ENCODE measurements at regions not wholly inside any gene's neighbourhood (a gene's known extent, or its start where the extent isn't known, plus 50 kb on each side); places are given as distances from the start of the nearest gene placed in this dataset.

DNA sequence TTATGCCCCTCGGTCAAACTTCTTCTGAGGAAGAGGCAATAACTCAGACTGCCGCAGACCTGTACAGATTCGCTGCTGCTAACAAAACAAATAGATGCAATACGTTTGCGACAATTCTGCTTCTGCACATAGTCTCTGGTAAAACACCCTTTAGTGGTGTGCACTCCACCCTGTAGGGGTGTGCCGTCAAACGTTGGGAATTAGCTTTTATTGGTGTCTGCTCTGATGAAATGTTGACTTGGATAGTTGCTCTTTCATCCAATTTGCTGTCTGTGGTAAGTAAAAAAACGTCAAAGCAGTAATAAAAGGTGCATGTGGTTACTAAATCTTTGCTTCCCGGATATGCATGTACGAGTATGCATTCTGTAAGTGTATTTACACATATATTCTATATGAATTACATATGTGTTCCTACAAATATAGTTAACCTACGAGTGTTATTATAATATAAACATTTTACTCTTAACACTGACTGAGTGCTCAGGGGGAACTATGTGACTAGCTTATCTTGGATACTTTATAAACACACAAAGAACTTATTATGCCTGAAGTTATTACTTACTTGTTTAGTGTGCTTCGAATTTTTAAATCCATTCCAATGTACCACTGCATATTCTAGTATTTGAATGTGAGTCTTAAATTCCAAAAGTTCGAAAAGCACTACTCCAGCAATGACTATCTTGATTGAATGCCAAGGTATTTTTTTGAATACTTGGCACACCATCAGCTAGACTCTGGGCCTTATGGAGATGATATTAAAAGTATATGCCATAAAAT is 610.2 kb downstream of the ZEB2 start:
- TF ChIP-seq, protein P1, sequence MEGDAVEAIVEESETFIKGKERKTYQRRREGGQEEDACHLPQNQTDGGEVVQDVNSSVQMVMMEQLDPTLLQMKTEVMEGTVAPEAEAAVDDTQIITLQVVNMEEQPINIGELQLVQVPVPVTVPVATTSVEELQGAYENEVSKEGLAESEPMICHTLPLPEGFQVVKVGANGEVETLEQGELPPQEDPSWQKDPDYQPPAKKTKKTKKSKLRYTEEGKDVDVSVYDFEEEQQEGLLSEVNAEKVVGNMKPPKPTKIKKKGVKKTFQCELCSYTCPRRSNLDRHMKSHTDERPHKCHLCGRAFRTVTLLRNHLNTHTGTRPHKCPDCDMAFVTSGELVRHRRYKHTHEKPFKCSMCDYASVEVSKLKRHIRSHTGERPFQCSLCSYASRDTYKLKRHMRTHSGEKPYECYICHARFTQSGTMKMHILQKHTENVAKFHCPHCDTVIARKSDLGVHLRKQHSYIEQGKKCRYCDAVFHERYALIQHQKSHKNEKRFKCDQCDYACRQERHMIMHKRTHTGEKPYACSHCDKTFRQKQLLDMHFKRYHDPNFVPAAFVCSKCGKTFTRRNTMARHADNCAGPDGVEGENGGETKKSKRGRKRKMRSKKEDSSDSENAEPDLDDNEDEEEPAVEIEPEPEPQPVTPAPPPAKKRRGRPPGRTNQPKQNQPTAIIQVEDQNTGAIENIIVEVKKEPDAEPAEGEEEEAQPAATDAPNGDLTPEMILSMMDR (IDR thresholded peaks at IDR 0.05; ENCODE audit: unreplicated experiment): no peak
- H3K4me3 Mint-ChIP-seq (ENCODE audit: unreplicated experiment): no peak overlapping the region
- H3K9me3 Mint-ChIP-seq (ENCODE audit: unreplicated experiment): no peaks in the 10 kb centered on the region
- H3K27ac Mint-ChIP-seq (ENCODE audit: unreplicated experiment): no peak overlapping the region
- no peaks in the 10 kb centered on the region for H3K4me1 Mint-ChIP-seq (ENCODE audit: unreplicated experiment)
- no peaks in the 10 kb centered on the region for H3K36me3 Mint-ChIP-seq (ENCODE audit: low read depth, unreplicated experiment)
- no peak for DNase-seq (ENCODE audit: low spot score)
- peaks cover 2% of the 10 kb centered on the region for H3K27me3 Mint-ChIP-seq (ENCODE audit: unreplicated experiment)

DNA sequence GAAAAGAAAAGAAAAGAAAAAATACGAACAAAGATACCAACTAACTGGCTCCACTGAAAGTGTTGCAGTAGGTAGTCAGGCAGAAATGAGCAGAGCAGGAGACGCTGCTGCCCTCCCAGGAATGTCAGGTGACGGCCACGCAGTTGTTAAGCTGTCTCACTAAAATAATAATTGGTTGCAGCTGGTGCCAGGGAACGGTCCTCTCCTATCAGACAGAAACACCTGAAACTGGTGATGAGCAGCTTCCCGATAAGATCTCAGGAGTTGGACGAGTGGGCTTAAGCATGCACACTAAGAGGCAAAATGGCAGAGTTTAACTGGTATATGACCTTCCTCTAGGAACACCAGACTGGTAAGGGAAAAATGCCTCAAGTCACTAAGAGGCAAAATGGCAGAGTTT is 611.1 kb downstream of the ZEB2 start:
- Mint-ChIP-seq H3K4me3 (ENCODE audit: unreplicated experiment) (no peak overlapping the region), H3K27ac (ENCODE audit: unreplicated experiment) (no peak overlapping the region), H3K27me3 (ENCODE audit: unreplicated experiment) (peaks cover 2% of the 10 kb centered on the region), H3K36me3 (ENCODE audit: low read depth, unreplicated experiment) (no peaks in the 10 kb centered on the region), H3K4me1 (ENCODE audit: unreplicated experiment) (no peaks in the 10 kb centered on the region), H3K9me3 (ENCODE audit: unreplicated experiment) (no peaks in the 10 kb centered on the region)
- TF ChIP-seq, protein P1 (IDR thresholded peaks at IDR 0.05; ENCODE audit: unreplicated experiment): no peak
- no peak for DNase-seq (ENCODE audit: low spot score)

DNA sequence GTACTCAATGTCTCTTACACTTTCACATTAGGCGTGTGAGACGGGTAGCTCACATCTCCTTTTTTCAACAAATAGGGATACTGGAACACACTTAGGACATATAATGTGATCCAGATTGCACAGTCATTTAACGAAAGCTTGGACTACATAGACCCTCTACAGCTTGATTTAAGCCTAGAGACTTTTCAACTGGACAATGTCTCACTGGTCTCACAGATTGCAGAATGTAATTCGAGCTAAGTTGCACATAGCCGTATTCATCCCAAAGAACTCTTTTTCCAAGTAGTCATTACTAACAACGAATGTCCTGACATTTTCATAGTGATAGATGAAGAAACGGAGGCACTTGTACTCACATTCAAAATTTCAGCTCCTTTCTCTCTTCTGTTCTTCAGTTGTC is 612.1 kb downstream of the ZEB2 start:
- H3K4me3 Mint-ChIP-seq (ENCODE audit: unreplicated experiment): no peak overlapping the region
- H3K4me1 Mint-ChIP-seq (ENCODE audit: unreplicated experiment): no peaks in the 10 kb centered on the region
- no peaks in the 10 kb centered on the region for H3K36me3 Mint-ChIP-seq (ENCODE audit: low read depth, unreplicated experiment)
- no peak for DNase-seq (ENCODE audit: low spot score)
- no peak overlapping the region for H3K27ac Mint-ChIP-seq (ENCODE audit: unreplicated experiment)
- H3K27me3 Mint-ChIP-seq (ENCODE audit: unreplicated experiment): peaks cover 2% of the 10 kb centered on the region
- H3K9me3 Mint-ChIP-seq (ENCODE audit: unreplicated experiment): no peaks in the 10 kb centered on the region
- TF ChIP-seq, protein P1 (IDR thresholded peaks at IDR 0.05; ENCODE audit: unreplicated experiment): no peak

DNA sequence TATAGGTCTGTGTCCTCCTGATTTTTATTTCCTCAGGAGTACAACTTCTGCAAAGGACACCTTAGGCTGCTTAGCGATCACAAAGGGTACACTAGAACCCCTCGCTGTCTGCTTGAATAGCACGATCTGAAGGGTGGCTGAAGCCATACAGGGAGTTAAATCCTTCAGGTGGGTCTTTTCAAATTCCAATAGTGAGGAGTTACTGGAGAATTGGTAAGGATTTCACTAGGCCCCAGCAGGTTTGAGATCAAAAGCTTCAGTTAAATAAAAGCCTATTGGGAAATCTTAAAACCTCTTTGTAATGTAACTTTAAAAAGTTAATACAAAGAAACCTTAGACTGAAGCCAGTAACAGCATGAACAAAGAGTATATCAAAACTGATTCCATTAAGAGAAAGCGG is 613.1 kb downstream of the ZEB2 start:
- TF ChIP-seq, protein P1 (IDR thresholded peaks at IDR 0.05; ENCODE audit: unreplicated experiment): no peak
- H3K27me3 Mint-ChIP-seq (ENCODE audit: unreplicated experiment): peaks cover 2% of the 10 kb centered on the region
- H3K4me3 Mint-ChIP-seq (ENCODE audit: unreplicated experiment): no peak overlapping the region
- H3K4me1 Mint-ChIP-seq (ENCODE audit: unreplicated experiment): no peaks in the 10 kb centered on the region
- DNase-seq (ENCODE audit: low spot score): no peak
- no peaks in the 10 kb centered on the region for H3K9me3 Mint-ChIP-seq (ENCODE audit: unreplicated experiment)
- H3K27ac Mint-ChIP-seq (ENCODE audit: unreplicated experiment): no peak overlapping the region
- H3K36me3 Mint-ChIP-seq (ENCODE audit: low read depth, unreplicated experiment): no peaks in the 10 kb centered on the region

DNA sequence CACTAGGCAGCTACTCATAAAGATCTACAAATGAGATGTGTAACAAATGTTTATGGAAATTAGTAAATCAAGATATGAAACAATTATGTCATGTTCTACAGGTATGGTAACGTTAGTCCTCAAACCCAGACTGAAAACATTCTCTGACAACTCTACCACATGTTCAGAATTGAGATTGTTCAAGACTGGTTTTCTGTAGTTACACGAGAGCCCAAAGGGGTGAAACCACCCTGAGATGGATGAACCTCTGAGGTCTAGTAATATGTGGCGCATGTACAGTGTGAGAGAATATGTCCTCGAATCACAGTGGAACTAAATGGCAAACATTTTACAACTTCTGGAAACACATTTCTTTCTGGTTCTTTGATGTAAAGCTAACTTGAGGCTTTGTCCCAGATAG is 614.3 kb downstream of the ZEB2 start:
- DNase-seq (ENCODE audit: low spot score): no peak
- H3K4me1 Mint-ChIP-seq (ENCODE audit: unreplicated experiment): no peaks in the 10 kb centered on the region
- H3K36me3 Mint-ChIP-seq (ENCODE audit: low read depth, unreplicated experiment): no peaks in the 10 kb centered on the region
- H3K9me3 Mint-ChIP-seq (ENCODE audit: unreplicated experiment): no peaks in the 10 kb centered on the region
- TF ChIP-seq, protein P1 (IDR thresholded peaks at IDR 0.05; ENCODE audit: unreplicated experiment): no peak
- H3K27ac Mint-ChIP-seq (ENCODE audit: unreplicated experiment): no peak overlapping the region
- H3K27me3 Mint-ChIP-seq (ENCODE audit: unreplicated experiment): peaks cover 2% of the 10 kb centered on the region
- no peak overlapping the region for H3K4me3 Mint-ChIP-seq (ENCODE audit: unreplicated experiment)
